IPS-NIHi7 (cell line): ENCODE measurements at regions not wholly inside any gene's neighbourhood (a gene's known extent, or its start where the extent isn't known, plus 50 kb on each side); places are given as distances from the start of the nearest gene placed in this dataset.

Source experiments
- DNase-seq: peaks from one replicate; pipeline ENCODE4 v3.0.0; 2012; ENCODE audit warnings: mixed read lengths; ENCODE audit errors: extremely low spot score

DNA sequence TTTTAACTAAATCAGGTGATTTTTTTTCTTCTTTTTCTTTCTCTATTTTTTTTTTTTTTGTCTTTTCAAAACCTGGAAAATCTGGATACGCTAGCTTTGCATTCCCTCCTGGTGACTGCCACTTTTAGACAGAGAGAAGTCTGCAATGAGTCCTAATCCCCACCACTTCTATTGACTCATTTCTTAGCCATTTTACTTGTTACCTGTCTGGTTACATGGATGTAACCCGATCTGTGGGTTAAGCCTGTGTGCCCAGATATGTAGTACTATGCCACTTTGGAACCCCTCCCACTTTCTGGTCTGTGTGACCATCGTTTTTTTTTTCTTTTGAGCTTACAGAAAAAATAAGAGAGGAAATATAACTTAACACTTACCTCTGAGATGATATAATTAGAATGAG, 817.8 kb upstream of the PCDH9 start:
- no peak for DNase-seq

DNA sequence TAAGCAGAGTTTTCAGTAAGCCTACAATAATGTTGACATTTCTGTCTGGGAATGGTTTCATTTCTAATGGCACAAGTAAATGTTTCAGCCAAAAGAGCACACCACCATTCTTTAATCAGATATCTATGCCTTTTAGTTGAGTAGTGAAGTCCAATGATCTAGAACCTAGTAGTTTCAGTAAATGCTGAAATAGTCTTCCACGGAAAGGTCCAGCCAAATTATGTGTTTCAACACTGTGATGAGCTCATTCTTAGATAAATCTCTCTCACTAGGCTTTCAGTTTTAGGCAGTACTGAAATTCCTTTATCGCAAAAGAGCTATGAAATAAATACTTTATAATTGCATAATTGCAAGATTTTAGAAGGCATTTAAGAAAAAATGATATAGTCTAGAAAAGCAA, 816.8 kb upstream of the PCDH9 start:
- no peak for DNase-seq

DNA sequence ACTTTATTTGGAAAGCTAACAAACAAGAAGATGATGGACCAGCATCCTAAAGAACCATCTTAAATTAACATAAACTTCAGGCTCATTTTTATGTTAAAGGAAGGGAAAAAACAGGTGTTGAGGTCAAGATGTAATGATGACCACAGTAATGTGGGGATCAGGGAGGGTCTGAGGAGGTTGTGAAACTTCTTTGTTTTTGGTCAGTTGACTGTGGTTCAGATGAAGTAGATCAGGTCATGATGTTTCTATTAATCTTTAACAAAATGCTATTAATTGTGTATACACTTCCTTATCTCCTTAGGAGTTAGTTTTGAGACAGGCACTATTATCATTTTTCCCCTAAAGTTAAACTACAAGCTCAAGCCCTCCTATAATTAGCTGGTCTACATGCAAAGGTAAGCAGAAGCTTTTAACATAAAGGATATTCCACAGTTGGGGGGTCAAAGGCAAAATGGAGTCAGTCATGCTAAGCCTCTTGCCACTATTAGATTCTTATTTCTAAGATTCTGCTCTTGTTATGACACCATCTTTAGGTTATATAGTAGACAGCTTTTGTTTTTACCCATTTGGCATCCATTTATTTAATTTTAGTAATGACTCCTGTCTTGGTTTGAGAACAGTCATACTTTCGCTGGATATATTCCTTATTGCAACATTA, 800.1 kb upstream of the PCDH9 start:
- DNase-seq = no peak

DNA sequence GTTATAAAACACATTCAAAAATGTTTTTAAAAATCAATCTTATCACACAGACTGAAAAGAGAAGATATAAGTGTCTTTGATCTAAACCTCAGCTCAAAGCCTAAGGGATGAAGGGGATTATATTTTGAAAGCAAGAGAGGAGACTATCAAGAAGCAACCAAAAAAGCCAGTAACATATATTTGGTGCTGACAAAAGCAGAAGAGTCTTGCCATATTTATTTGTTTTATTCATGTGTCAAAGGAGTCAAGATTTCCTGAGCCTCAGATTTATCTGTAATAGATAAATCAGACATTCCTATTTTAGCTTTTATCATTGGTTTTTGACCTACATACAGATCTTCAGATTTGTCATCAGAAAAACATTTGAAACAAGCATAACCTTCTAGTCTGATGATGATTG, 798.6 kb upstream of the PCDH9 start:
- no peak for DNase-seq

DNA sequence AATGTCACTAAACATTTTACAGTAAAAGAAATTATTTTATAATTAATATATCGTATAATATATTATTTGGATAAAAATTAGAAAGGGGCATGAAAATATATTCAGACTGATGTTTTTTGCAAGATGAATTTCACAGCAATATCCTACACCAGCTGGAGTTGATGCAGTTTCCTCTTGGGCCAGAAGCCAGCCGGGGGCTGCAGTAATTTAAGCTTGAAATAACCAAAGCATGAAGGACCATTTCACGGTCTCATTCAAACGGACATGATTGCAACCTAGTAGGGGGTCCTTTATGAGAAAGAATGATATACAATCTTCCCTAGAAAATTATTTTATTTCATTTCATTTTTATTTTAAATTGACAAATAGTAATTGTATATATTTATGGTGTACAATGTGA, 797.2 kb upstream of the PCDH9 start:
- no peak for DNase-seq

DNA sequence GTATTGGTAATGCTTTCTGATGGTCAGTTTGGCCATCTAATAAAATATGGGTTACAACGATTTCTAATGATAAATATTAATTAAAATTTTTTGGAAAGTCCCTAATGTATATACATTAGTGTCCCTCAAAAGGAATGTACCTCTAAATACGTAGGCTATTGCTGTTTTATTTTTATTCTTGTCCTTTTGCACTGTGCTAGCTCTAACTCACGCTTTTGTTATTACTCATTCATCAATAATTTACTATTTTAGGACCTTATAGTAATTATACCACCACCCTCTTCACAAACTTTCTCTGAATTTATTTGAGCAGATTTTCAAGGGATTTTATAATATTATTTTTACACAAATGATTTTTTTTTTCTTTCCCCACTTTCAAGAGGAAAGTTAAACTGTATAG, 795.9 kb upstream of the PCDH9 start:
- no peak for DNase-seq

DNA sequence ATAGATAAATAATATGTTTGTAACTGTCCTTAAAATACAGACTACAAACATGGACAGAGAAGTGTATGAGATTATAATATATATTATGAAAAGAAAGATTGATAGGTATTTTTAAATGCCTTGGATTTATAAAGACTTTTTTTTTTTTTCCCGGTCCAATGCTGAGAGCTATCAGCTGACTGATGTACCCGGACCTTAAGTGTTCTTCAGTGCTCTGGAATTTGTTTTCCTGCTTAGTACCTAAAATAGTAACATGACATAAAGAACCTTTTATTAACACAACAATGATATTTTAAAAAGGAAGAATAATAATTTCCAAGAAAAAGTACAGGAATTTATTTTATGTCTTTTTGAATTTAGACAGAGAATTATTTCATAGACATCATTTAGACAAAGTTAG, 795.5 kb upstream of the PCDH9 start:
- DNase-seq = no peak

DNA sequence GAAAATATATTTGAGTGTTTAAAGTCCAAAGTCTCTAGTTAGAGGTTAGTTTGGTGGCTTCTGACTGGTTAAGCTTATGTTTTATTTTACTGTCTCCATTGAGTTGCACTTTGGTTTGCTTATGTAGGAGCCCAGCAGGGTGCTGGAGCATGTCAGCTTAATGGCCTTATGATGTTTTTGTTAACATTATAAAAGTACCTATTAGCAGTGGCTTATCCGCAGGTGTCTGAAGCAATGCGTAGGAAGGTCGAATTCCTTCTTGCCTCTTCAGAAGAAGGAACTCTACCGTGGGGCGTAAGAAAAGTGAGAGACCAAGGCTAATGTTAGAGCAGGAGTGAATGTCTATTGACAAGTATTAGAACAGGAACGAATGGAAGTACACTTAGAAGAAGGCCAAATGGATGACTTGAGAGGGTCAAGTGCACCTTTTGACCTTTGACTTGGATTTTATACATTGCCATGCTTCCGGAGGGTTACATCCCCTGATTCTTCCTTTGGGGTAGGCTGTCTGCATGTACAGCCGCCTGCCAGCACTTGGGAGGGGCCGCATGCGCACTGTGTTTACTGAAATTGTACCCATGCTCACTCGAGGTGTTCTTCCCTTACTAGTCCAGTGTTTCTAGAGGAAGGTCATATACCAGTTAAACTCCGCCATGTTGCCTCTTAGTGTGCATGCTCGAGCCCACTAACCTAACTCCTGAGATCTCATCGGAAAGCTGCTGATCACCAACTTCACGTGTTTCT, 793.9 kb upstream of the PCDH9 start:
- no peak for DNase-seq

DNA sequence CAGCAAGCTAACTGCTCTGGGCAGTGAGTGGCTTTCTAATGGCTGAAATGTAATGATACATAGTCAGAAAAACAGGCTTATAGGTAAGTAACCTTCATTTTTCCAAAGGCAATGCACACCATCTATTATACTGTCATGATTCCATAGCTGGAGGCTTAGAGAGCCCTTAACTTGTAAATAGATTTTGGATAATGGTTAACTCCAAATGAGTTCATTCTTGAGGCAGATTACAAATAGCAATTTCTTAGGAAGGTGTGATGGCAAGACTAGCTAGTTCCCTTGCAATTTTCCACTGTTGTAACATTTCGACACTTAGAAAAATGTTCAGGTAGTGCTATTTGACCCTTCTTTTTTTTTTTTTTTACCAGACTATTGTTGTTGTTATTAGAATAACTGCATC, 789.8 kb upstream of the PCDH9 start:
- no peak for DNase-seq

DNA sequence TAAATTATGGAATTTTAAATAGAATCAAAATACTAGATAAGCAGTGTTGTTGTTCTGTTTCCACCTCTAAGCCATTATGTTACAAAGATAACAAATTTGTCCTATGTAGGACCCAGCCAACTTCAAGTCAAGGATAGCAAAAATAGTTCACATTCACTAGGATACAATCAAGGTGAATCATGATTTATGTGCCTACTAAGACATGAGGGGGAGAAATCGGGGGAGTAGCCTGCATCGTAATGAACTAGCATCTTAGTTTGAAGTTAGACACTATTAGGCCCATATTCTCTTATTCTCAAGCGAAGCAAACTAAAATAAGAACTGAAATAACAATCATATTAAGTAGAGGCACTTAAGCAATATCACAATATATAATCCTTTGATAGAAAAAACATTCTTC, 779.4 kb upstream of the PCDH9 start:
- no peak for DNase-seq

DNA sequence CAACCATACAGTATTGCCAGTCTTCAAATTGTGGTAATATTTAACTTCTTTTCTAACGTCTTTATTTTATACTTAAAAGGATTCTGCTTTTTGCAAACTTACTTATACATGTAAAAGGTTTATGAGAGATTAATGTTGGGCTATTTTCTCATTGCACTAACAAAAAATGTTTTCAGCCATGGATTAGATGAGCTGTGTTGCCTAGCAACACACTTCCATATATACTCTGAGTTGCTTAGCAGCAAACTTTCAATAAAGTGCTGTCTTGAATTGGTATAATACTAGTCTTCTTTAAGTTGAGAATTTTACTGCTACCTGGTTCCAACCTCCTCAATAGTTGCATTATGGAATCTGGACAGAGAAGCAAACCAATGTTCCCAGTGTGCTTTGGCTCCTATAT, 777.4 kb upstream of the PCDH9 start:
- no peak for DNase-seq

DNA sequence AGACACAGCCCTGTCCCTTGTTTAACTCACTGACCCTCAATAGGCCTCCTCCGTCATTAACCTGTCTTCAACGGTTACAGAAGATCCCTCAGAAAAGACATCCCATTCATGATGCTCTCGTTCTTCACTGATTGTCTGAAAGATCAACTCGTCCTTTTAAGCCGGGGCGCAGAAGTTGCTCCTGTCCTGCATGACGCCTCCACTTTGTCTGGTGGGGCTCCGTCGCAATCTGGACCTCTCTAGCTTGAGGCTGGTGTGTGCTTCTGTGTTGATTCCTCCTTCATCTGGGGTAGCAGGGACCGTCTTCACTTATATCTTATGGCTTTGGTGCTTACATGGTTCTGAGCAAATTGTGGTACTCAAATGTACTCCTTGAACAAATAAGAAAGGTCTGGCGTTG, 766.0 kb upstream of the PCDH9 start:
- no peak for DNase-seq

DNA sequence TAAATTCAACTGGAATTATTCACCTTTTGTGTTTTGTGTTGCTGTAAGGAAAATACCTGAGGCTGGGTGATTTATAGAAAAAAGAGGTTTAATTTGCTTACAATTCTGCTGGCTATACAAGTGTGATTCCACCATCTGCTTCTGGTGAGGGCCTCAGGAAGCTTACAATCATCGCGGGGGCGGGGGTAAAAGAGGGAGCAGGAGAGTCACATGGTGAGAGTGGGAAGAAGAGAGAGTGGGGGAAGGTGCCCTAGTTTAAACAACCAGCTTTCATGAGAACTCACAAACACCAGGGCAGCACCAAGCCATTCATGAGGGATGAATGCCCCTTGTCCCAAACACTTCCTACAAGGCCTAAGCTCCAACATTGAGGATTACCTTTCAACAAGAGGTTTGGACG, 760.7 kb upstream of the PCDH9 start:
- no peak for DNase-seq

DNA sequence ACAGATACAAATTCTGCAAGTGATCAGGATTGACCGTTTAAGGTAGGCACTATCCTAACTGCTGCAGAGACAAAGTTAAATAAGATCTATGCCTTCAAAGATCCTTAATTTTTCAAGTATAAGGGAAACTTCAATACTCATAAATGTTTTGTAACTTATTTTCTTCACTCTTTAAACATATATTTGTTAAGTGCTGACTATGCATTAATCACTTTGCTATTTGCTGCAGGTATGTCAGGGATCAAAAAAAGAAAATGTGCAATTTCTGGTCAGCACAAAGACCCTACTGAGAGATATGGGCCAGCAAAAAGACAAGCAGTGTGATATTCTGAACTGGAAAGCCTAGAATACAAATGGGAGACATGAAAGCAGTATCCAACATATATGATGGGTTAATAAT, 756.1 kb upstream of the PCDH9 start:
- no peak for DNase-seq

DNA sequence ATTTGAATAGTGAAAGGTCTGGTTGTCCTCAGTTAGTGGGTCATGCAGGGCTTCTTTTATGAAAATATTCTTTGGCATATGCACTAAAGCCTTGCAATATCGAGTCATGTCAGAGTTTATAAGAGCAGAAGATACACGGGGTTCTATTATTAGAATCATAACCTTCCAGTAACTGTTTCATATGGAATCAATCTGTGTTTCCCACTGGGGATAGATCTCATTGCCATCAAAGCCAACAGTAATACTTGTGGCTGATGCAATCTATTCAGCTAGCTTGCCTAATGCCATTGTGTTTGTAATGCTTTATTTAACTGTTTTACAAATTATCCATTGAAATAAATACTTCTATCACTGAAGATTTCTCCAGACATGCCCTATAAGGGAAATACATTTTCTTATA, 746.9 kb upstream of the PCDH9 start:
- no peak for DNase-seq

DNA sequence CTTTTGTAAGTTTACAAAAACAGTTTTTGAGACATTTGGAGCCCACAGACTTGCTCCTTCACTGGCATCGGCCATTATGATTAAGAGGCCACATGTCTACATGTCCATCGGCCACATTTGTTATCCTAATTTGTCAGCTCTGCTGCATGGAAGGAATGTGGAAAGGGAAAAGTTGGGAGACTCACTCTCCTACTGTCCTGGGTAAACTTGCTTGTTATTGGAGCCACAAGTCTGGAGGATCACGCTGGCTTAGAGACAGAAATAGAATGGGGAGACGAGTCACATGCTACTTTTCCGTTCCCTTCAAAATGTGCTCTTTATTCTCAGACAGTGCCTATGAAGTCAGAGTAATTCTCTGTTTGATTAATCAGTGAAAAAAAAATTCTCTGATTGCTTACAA, 741.2 kb upstream of the PCDH9 start:
- DNase-seq = no peak

DNA sequence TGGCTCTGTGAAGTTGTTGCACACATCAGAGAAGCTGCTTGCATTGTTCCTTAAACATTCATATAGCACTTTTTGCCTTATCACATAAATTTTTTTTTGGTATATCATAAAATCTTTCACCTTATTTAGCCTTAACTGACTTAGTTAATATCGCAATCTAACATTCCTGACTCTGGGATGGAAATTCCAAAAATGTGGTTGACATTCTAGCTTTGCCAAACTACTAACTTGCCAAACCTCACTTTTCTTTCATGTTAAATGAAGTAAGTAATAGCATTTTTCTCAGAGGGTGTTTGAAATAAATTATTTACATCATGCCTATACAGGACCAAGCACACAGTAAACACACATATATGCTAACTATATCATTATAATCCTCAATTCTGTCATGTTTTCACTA, 736.9 kb upstream of the PCDH9 start:
- DNase-seq = no peak

DNA sequence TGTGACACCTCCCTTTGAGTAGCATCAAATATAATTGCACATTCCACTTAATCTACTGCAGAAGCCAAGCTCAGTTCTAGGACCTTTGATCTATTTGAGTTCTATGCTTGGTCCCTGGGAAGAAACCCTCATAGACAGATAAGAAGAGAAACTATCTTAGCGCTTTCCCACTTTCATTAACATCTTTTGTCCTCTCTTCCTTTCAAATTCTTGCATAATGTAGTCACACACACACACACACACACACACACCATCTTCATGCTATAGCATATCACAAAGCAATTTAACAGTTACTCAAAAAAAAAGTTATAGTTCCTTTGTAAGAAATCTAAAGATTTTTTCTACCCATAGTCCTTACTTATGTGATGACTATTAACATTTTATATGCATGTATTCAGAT, 735.9 kb upstream of the PCDH9 start:
- no peak for DNase-seq

DNA sequence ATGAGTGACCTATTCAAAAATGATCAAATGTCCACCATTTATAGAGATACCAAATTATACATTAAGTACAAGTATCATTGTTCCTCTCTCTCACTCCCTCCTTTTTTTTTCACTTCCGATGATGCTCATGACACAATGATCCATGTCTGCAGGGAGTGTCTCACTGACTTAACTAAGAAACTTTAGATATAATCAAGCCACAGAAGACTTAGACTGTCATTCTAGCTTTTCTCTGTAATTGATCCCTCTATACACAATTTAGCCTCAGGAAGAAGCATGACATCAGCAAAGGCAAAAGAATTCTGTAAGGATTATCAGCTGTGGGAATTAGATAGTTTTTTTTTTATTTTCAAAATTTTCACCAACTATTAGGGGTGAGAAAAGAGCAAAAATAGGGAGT, 734.9 kb upstream of the PCDH9 start:
- no peak for DNase-seq

DNA sequence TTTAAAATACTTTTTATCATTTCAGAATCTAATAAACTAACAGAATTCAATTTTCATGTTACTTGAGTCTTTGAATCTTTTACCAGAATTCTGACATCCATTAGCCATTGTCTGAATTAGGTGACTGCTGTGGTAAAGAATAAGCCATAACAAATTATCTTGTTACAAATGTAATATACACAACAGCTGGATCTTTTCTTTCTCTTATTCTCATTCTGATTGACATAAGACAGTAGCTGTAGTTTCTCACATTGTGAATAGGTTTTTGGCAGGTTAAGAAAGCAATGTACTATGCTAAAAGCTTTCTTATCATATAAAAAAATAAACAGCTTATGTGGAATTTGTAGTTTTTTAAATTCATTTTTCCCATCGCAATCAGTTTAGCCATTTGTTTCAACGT, 734.0 kb upstream of the PCDH9 start:
- no peak for DNase-seq

DNA sequence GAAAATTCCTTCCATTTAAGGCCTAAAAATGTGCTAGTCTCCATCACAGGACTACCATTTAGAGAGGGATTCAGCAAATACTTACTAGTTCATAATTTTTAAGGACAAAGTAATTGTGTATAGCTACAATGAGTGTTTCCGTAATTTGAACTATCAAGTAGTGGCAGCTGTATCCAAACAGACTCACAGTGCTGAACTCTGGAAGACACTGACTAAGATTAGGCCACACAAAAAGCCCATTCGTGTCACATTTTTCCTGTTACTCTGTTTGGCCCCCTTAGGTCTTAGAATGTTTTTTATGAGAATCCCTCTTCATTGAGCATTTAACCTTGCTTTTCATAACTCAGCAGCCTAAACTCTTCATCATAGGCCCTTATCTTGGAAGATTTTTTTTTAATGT, 731.2 kb upstream of the PCDH9 start:
- no peak for DNase-seq

DNA sequence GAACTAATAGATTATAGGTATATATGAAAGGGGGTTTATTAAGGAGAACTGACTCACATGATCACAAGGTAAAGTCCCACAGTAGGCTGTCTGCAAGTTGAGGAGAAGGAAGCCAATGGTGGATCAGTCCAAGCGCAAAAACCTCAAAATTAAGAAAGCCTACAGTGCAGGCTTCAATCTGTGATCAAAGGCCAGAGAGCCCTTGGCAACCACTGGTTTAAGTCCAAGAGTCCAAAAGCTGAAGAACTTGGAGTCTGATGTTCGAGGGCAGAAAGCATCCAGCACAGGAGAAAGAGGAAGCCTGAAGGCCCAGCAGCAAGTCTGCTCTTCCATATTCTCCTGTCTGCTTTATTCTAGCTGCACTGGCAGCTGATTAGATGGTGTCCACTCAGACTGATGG, 721.3 kb upstream of the PCDH9 start:
- DNase-seq = no peak

DNA sequence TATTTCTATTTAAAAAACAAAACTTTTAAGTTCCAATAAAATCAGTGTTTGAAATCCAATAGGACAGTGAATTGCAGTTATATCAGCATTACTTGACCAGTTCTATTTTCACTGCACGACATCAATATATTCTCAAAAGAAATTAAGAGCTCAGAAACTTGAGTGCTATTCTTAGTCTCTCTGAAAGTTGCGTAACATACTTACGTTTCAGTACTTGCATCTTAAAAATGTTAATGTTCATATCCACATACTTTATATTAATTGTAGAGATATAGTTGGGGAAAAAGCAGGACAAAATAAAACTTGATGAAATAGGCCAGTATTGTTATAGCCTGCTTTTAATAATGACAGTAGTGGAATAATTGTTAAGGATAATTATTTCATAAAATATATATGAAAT, 720.5 kb upstream of the PCDH9 start:
- DNase-seq = no peak

DNA sequence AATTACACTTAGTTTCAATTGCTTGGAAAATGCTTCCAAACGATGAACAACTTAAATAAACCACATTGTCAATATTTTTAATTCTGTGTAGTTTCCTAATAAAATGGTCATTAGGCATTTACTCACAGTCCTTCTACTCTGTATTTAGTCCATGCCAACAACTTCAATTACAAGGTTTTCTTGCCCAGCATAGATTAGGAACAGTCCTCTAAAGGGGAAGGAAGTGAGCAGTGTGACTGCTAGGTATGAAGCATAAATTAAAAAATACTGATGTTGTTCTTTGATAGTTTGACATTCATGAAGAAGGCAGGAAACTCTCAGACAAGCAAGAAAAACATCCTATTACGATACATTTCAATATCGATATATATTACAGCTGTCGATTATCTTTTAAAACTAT, 716.0 kb upstream of the PCDH9 start:
- DNase-seq = no peak
